ENCODE measurements at regions not wholly inside any gene's neighbourhood (a gene's known extent, or its start where the extent isn't known, plus 50 kb on each side); places are given as distances from the start of the nearest gene placed in this dataset.
"Not testable (repeated sequence)": the region's sequence is repeated elsewhere in the genome, so short reads cannot be mapped to it uniquely, and the experiment has no call there.

DNA sequence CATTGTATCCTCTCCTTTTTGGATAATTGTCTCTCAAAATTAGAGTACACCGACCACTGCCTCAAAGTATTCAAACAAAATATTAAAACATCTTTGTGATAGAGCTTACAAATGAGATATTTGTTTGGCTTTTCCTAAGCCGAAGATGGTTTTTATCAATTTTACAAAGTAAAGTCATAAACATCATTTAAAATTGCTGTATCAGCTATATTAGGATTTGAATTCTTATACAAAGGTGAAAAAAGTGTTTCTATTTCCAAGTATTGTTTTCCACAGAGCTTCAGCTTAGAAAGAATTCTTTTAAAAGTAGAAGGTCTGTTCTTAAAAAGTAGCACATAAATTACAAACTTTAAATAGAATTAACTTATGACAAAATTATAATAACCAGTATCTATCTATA, 116.6 kb upstream of the IFNE start:
- DNase-seq (ENCODE audit: low spot score) = no peak

DNA sequence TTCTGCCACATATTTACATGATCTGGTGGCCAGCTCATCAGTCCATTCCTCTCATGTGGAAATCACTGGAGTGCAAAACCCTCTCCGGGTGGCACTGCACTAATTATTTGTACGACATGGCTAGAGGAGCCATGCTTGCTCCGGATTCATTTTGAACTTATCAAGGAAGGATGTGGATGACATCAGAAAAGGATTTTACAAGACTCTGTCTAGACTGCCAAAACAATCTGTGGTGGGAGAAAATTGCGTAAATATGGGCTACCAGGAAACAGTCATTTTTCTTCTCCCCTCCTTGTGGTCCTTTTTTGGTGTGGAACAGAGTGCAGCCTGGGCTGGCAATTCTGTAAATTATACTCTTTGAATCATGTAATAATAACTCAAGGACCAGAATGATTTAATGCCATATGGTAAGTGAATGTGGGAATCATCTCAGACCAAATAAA, 123.4 kb upstream of the IFNE start:
- DNase-seq (ENCODE audit: low spot score) = no peak

DNA sequence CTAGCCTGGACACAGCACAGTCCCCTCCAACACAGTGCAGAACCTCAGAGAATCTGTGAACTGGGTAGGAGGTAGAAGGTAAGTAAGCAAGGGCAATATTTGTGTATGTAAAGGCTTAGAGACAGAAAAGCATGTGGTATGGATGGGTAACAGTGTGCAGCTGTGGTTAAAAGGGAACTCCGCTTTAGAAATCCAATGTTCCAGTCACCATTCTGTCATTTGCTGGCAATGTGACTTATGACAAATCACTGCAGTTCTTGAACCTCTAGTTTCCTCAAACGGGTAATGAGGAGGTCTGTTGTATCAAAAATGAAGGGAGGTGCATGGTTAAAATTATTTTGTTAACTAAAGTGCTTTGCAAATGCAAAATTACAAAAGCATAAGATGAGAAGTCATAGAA, 125.5 kb upstream of the IFNE start:
- no peak for DNase-seq (ENCODE audit: low spot score)

DNA sequence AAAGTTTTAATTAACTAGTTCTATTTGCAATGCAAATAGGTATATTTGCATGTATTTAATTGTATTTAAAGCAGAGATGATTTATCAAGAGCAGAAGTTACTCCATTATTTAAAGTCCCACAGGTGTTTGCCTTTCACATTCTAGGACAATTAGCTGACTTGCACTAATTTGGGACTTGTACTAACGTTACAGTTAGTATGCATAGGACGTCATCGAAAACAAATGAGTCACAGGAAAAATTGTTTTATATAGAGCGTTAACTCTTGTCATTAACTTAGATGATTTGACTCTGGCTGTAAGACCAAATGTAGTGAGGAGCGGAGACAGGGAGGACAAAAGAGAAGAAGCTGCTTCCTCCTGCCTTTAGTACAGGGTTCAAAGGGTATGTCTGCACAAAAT, 126.1 kb upstream of the IFNE start:
- no peak for DNase-seq (ENCODE audit: low spot score)

DNA sequence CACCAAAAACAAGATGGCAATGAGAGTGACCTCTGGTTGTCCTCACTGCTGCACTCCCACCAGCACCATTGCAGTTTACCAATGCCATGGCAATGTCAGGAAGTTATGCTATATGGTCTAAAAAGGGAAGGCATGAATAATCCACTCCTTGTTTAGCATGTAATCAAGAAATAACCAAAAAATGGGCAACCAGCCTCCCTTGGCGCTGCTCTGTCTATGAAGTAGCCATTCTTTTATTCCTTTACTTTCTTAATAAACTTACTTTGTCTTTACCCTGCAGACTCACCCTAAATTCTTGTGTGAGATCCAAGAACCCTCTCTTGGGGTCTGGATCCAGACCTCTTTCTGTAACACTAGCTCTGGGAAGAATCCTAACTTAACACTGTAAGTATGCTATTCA, 127.4 kb upstream of the IFNE start:
- no peak for DNase-seq (ENCODE audit: low spot score)

DNA sequence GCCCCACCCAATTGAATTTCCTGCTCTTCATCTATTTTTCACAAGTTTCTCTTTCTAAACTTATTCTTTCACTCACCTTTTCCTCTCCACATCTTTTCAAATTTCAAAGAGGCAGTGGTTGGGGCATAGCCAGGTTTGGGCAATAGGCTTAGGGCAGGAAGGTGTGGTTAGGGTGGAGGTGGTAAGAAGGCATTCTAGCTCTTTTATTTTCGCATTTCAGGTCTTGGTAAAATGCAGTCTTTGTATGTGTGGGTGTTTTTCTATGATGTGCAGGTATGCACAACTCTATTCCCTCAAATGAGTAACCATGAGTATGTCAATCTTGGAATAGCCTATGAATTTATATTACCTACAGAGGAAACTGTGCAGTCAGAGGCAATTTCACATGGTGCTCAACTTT, 129.8 kb upstream of the IFNE start:
- peak; percentile 8 for DNase-seq (ENCODE audit: low spot score)

DNA sequence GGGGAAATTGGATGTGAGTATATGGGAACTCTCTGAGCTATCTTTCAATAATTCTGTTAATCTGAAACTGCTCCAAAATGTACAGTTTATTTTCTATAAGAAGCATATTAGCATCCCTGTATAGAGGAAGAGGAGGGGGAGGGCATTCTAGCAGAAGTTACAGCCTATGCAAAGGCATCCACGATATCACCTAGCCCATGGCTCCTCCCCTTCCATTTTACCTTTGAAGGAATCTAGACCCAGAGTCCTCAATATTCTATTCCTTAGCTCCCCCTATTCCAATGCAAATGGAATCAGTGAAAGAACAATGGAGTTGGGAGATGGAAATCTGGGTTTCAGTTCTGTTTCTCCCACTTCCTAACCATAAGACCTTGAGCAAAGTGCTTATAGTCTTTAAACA, 132.9 kb upstream of the IFNE start:
- DNase-seq (ENCODE audit: low spot score) = no peak

DNA sequence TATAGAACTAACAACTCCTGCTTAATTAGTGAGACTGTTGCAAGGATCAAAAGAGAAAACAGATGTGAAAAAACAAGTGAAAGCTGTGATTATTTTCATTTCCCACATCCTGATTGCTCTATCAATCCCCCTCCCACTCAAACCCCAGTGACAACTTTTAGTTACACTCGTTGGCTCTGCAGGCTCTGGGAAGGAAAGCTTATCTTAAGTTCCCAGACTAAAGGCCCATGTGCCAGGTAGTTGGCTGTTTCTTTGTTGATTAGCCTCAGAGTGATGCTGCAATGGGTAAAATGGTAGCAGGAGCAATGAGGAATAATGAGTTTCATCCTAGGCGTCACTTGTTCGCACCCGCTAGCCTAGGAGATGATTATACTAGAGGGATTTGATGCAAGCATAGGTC, 133.3 kb upstream of the IFNE start:
- DNase-seq (ENCODE audit: low spot score) = no peak

DNA sequence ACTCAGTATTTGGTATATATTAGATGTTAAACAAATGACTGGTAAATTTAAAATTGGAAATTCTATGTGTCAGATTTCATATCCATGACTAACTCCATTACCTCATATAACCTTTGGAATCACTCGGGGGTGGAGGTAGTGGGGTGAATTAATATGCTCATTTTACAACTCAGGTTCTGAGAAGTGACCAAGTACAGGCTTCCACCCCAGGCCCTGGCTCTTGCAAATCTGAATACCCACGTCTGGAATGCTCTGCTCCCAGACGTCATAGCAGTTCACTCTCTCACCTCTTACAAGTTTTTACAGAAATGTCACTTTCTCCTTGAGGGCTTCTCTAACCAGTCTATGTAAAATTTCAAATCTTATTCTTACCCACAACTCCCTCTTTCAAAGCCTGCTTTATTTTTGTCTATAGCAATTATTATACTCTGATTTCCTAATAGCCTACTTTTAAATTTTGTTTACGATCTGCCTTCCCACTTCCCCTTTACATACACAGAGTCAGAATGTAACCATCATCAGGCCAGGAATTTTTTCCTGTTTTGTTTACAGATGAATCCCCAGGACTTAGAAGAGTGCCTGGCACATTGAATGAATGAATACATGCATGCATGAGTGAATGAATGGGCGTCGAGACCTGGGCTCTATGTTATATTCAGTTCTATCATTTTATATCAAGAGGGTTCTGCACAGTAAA, 134.1 kb upstream of the IFNE start:
- no peak for DNase-seq (ENCODE audit: low spot score)

DNA sequence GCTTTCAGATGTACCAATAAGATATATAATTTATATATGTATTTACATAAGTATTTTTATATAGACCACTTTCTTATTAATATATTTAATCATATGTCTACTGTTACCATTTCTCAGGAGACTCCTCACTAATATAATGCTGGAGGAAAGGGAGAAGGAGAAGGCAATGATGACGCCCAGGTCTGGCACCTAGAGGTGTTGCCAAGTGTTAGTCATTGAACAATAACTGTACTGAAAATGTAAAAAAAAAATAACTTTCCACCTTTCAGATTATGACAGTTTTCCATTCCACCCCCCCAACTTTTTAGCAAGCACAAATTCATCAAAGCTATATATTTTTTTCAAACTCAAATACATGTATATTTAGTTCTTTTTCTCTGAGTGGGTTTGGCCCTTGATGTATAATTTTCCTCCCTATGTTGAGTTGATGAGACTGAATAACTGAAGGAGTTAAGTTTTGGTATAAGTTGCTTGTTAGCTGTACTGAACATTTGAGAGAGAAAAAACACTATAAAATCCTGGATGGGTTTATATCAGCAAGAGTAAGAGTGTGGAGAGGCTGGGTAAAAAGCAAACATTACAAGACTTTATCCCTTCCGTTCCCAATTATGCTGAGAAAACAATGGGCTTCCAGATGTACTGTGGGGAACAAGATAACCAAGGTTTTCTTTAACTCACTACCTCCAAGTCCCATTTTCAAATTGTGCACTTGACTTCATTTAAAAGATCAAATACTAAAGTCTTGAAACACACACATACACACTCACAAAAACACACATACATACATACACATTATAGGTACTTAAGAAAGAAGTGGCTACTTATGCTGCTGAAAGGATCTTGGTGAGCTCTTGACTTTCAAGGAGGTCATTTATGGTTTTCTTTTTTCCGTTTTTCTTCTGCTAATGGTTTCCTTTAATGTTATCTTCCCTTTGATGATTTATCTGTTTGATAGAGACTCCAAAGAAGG, 142.8 kb upstream of the IFNE start:
- DNase-seq (ENCODE audit: low spot score) = no peak

DNA sequence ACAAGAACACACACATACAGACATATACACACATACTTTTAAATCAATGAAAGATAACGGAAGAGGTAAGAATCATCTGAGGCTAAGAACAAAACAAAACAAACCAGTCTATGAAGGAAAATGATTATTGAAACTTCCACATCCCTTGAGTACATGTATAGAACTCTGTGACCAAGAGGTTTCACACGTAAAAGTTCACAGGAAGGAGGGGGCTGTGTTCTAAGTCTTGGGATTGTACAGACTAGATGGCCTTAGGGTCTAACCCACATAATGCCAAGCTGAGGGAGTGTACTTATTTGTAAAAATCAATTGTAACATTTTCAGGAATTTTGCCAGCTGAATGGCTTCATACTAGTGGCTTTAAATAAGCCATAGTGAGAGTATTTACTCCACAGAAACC, 144.4 kb upstream of the IFNE start:
- no peak for DNase-seq (ENCODE audit: low spot score)

DNA sequence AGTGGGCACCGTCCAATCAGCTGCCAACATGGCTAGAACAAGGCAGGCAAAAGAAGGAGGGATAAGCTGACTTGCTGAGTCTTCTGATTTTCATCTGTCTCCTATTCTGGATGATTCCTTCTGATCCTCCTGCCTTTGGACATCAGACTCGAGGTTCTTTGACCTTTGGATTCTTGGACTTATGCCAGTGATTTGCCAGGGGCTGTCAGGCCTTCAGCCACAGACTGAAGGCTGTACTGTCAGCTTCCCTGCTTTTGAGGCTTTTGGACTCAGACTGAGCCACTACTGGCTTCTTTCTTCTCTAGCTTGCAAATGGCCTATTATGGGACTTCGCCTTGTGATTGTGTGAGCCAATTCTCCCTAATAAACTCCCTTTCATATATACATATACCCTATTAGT, 146.8 kb upstream of the IFNE start:
- not testable (repeated sequence) for DNase-seq (ENCODE audit: low spot score)

DNA sequence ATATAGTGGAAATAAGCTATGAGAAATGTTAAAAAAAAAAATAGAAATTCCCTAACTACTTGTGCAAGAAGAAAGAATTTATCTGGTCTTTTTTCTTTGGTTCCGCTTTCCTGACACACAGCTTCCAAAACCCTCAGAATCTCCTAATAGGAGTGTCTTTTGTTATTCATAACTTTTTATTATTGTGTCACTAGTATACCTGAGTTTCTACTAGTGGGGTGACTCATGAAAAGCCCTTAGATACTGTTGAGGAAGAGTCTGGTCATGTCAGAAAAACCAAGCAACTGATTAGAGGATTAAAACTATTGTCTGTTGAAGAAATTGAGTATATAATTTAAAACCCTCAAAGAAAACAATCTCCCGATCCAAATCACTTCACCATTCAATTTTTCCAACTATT, 152.8 kb upstream of the IFNE start:
- DNase-seq (ENCODE audit: low spot score) = no peak

DNA sequence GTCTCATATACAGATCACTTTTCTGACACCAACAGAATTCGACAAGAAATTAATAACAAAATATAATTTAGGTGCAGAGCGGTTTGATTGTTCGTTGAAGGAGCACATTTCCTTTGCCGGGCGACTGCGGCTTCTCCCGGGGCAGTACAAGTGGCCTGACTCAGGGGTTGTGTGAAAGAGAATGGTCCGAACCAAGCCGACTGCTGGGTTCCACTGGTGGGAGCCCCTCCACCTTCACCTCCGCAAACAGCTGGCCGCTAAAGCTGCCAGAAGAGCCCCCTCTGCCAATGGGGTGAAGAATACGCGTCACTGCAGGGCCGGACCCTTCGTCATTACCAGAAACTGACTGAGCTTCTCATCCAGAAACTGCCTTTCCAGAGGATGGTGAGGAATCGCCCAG, 156.0 kb upstream of the IFNE start:
- DNase-seq (ENCODE audit: low spot score) = no peak

DNA sequence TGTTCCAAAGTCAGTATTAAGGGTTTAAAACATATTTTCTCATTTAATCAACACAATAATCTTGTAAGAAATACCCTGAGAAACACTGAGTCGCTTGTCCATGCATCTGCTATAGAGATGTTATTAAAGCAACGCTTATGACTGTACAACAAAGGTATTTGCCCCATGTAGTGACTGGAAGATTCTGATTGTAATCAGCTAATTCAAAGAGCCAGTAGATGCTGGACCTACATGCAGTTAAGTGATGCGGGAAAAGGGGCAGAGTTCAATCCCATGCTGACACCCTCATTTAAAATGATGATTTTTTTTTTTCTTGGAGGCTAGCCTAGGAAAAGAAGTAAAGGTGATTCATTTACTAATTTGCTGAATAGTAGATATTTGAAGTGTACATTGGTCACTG, 149.3 kb upstream of the MTAP start:
- no peak for DNase-seq (ENCODE audit: low spot score)

DNA sequence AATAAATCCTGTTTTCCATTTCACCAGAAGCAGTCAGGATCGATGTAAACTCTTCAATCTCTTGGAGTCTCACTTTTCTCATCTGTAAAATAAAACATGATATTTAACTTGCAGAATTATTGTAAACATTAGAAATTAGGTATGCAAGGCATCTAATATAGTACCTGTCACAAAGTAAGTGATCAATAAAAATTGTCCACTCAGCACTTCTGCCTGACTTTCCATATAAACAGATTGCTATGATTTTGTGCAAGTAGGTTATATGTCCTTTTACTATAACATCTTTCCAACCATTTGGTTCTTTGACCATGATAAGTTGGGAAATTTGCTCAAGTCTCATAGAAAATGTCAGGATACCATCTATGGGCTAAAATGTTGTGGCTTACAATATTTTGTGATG, 148.8 kb upstream of the MTAP start:
- DNase-seq (ENCODE audit: low spot score) = no peak

DNA sequence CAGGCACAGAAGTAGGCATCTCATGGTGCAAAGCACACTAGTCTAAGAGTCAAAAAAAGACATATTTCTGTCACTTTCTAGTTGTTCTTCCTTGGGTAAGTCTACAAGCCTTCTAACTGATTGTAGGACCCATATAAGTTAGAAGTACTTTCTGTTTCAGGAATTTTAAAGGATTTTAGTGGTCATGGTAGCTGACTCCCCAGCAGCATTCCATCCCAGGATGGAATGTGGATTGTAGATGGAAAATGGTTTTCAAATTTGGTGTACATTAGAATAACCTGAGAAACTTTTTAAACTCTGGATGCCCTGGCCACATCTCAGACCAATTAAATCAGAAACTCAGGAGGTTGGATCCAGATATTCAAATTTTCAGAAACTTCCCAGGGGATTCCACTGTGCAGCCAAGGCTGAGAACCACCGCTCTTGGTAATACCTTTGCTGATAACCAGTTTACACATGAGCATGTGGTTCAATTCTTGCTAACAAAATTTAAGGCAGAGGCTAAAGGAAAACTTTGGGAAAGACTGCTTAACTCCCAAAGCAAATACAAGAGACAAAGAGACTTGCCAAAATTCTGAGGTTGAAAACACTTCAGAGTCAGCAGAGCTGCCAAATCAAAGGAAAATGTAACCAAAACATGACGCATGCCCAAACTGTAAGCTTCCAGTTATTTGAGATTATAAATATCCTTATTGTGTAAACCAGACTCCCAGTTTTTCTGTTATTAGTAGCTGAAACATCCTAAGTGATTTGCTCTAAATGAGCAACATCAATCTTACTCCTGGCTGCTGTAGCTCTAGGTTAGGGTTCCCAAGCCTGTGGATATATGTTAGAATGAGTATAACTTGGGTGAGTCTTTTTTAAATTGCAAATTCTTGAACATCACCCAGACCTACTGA, 145.4 kb upstream of the MTAP start:
- DNase-seq (ENCODE audit: low spot score) = no peak

DNA sequence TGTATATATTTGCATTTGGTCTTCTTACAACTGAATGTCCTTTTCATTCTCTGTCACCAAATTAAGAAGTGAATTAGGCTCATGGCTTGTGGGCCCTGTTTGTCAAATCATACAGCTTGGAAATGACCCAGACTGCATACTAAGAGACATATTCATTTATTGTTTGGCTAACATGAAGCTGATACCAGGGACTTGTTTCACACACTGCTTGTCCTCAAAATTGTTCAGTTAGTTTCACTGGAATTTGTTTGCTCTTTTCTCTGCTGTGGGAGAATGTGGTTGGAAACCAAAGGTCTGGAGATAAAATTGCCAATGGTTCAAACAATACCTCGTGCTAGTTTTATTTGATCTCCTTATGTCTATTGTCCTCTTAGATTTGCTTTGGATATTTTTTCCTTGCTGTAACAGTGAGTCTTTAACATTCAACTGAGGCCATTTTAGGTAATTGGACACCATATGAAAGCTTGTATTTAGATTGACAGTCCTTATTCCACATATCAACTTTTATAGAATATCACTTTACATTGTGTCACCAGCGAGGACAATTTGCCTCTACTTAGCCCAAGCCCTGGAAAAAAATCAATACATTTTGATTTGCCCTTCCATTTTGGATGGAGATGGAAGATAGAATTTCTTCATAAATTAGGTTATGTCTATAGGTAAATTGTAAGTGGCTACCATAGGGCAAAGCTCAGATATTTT, 144.3 kb upstream of the MTAP start:
- no peak for DNase-seq (ENCODE audit: low spot score)

DNA sequence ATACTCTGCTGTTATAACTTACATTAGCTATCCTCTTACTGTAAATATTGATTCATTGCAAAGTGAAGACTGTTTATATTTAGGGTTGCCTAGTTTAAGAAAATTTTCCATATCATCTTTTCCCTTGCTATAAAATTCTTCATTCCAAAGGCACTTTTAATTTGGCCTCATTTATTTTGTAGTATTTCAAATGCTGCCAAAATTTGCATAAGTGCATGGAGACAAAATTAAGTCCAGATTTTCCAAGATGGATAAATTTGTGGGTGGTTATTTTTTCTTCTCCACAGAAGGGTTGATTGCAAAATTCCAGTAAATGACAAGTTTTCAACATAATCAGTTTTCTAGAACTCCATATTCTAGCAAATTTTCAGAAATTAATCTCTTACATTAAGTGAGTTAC, 141.5 kb upstream of the MTAP start:
- DNase-seq (ENCODE audit: low spot score) = no peak

DNA sequence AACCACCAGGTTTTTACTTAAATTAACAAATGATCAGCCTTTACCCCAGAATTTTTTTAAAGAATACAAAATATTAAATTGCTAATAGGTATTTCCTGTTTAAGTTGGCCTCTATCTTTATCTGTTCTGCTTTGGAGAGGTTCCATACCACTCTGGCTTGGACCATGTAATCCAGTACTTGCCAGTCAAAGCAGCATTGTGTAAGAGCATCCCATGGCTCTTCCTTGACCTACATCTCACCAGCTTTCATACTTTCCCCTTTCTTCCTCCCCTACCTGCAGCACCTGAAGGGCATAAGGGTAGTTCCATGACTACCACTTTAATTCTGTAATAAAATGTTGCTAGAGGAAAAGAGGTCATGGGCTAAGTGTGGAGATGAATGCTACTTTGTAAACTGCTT, 140.8 kb upstream of the MTAP start:
- DNase-seq (ENCODE audit: low spot score) = no peak

DNA sequence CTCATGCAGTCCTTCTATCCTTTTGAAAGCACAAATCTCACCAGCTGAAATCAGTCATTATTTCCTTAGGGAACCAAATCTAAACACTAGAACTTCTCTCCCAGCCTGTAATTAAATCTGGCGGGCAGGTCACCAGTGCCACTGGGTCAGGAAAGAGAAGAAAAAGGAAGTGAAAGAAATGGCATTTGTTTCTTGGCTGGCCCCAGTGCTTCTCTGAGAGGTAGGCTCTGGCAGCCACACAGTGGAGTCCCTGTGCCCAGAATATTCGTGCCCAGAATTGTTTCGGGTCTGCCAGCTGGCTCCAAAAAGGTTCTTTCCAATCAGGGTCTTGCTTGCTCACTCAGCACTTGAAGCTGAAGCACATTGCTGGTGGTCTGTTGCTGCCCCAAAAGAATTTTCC, 133.9 kb upstream of the MTAP start:
- DNase-seq (ENCODE audit: low spot score) = no peak

DNA sequence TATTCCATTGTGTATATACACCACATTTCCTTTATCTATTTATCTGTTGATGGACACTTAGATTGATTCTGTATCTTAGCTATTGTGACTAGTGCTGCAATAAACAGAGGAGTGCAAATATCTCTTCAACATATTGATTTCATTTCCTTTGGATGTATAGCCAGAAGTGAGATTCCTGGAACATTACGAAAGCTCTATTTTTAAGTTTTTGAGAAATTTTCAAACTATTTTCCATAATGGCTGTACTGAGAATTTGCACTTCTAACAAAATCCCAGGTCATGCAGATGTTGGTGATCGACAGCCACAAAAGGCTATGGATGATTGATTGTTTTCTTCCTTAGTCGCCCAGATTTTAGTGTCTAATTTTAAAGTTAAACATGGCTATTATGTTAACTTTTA, 132.7 kb upstream of the MTAP start:
- DNase-seq (ENCODE audit: low spot score) = no peak
